HepG2 (cell line): ENCODE measurements at regions not wholly inside any gene's neighbourhood (a gene's known extent, or its start where the extent isn't known, plus 50 kb on each side); places are given as distances from the start of the nearest gene placed in this dataset.

Source experiments
- ATAC-seq: fragments of 200-7000 bp; cut with Tn5 transposase; 3 replicates; pipeline ENCODE4 v1.9.1; 2020; ENCODE audit warnings: mild to moderate bottlenecking, moderate library complexity
- BruUV-seq: library from RNA; stranded (reverse); fragments of 400-500 nt; replicated peaks from 2 replicates; lab custom pipeline; 2021; lab: Mats Ljungman, UMichigan
- CTCF ChIA-PET: fragments of 300-600 bp; formaldehyde crosslinking; extraction: SDS; loops from one replicate; lab custom pipeline; 2021; ENCODE audit warnings: low total read pairs, inconsistent platforms, low intra/inter-chr PET ratio; lab: Yijun Ruan, JAX
- POLR2A ChIA-PET: fragments of 350-600 bp; sonication (Branson Sonifier 250); formaldehyde crosslinking; loops from one replicate; lab custom pipeline; 2020; ENCODE audit warnings: antibody characterized with exemption, inconsistent platforms; lab: Yijun Ruan, JAX
- DNase-seq: peaks from one replicate; pipeline ENCODE4 v3.0.0-alpha.2; 2015; ENCODE audit warnings: low spot score
- FAIRE-seq: peaks from 3 replicates; lab custom pipeline; 2011; peaks lifted over from hg19 to GRCh38; lab: Jason Lieb, UNC
- H2AFZ ChIP-seq: one replicate; pipeline ENCODE4 v1.6.1; 2011; ENCODE audit warnings: low read length, inconsistent platforms
- H3K27ac ChIP-seq: fragments of 300-600 bp; 3 replicates; pipeline ENCODE4 v1.8.0; 2011; ENCODE audit warnings: mixed run types, mild to moderate bottlenecking, mixed read lengths, low read length, inconsistent platforms; ENCODE audit not compliant: insufficient read depth; ENCODE audit errors: extremely low read length
- H3K27me3 ChIP-seq, 2 experiments: fragments of 200-600 bp in 1 of 2; 2 replicates in 1 of 2; 3 replicates in 1 of 2; pipeline versions ENCODE4 v1.6.0 to v1.8.0; 2011; ENCODE audit warnings: low read length in 2 of 2, mild to moderate bottlenecking in 2 of 2, moderate library complexity in 2 of 2, inconsistent platforms in 1 of 2; ENCODE audit not compliant: insufficient read depth in 2 of 2, control insufficient read depth in 1 of 2
- H3K36me3 ChIP-seq, 2 experiments: fragments of 200-600 bp in 1 of 2; replicated peaks in 1 of 2; 2 replicates in 1 of 2; 3 replicates in 1 of 2; pipeline versions ENCODE4 v1.5.1 to v1.8.0; 2011; ENCODE audit warnings: low read length in 2 of 2, inconsistent platforms in 1 of 2; ENCODE audit not compliant: insufficient read depth in 2 of 2, control insufficient read depth in 1 of 2
- H3K4me1 ChIP-seq: 2 replicates; pipeline ENCODE4 v1.5.1; 2012; ENCODE audit warnings: low read length, inconsistent platforms; ENCODE audit not compliant: insufficient read depth
- H3K4me2 ChIP-seq: 2 replicates; pipeline ENCODE4 v1.6.0; 2011; ENCODE audit warnings: low read depth, low read length, inconsistent platforms
- H3K4me3 ChIP-seq, 3 experiments: fragments of 200-600 bp in 1 of 3; sonication (generic), shearing (Covaris generic) in 1 of 3; replicated peaks in 1 of 3; 2 replicates each; pipeline ENCODE4 v1.5.1; 2011 to 2016; ENCODE audit warnings: low read length in 3 of 3, inconsistent platforms in 2 of 3, low read depth in 2 of 3, mild to moderate bottlenecking in 2 of 3, control low read depth in 1 of 3, mixed read lengths in 1 of 3; ENCODE audit not compliant: insufficient read depth in 1 of 3
- H3K79me2 ChIP-seq: one replicate; pipeline ENCODE4 v1.6.1; 2011; ENCODE audit warnings: low read length, inconsistent platforms; ENCODE audit not compliant: insufficient read depth
- H3K9ac ChIP-seq: 2 replicates; pipeline ENCODE4 v1.6.0; 2011; ENCODE audit warnings: mild to moderate bottlenecking, low read depth, low read length, inconsistent platforms; ENCODE audit not compliant: insufficient read depth
- H3K9me3 ChIP-seq: 2 replicates; pipeline ENCODE4 v1.5.1; 2012; ENCODE audit warnings: mild to moderate bottlenecking, low read length
- H4K20me1 ChIP-seq: 2 replicates; pipeline ENCODE4 v1.6.0; 2011; ENCODE audit warnings: inconsistent platforms, mild to moderate bottlenecking, low read length, moderate library complexity; ENCODE audit not compliant: insufficient read depth
- ARNT2 ChIP-seq: sonication (generic); formaldehyde crosslinking; IDR thresholded peaks from 2 replicates; pipeline ENCODE4 v1.8.0; 2022; ENCODE audit warnings: mild to moderate bottlenecking, low read depth, missing genetic modification reagents, moderate library complexity
- ATF1 ChIP-seq: IDR thresholded peaks from 2 replicates; pipeline ENCODE4 v1.6.1; 2016; ENCODE audit warnings: mild to moderate bottlenecking, control low read depth
- BCL6 ChIP-seq: IDR thresholded peaks from 2 replicates; pipeline ENCODE4 v1.6.1; 2016; ENCODE audit warnings: missing genetic modification reagents, missing compliant biosample characterization
- HMG20A ChIP-seq: IDR thresholded peaks from 2 replicates; pipeline ENCODE4 v1.6.1; 2016; ENCODE audit warnings: borderline replicate concordance
- MIXL1 ChIP-seq: IDR thresholded peaks from 2 replicates; pipeline ENCODE4 v1.6.1; 2016
- PHF5A ChIP-seq: IDR thresholded peaks from one replicate; pipeline ENCODE4 v1.6.1; 2018; ENCODE audit warnings: low read depth, missing genetic modification reagents; ENCODE audit not compliant: unreplicated experiment
- SIN3A ChIP-seq: IDR thresholded peaks from 2 replicates; pipeline ENCODE4 v1.6.1; 2011; ENCODE audit warnings: low read depth, mild to moderate bottlenecking, control low read depth, low read length, borderline replicate concordance
- ZKSCAN1 ChIP-seq: fragments of 150-350 bp; IDR thresholded peaks from 2 replicates; pipeline ENCODE4 v1.6.1; 2014; ENCODE audit warnings: low read length
- ZNF143 ChIP-seq: sonication (generic); formaldehyde crosslinking; IDR thresholded peaks from 2 replicates; pipeline ENCODE4 v1.4.0; 2020; ENCODE audit warnings: missing genetic modification reagents
- ZNF30 ChIP-seq: sonication (generic); formaldehyde crosslinking; IDR thresholded peaks from 2 replicates; pipeline ENCODE4 v1.5.0; 2020; ENCODE audit warnings: mild to moderate bottlenecking, missing genetic modification reagents
- ZNF468 ChIP-seq: sonication (generic); formaldehyde crosslinking; IDR thresholded peaks from 2 replicates; pipeline ENCODE4 v1.8.0; 2022; ENCODE audit warnings: mild to moderate bottlenecking, moderate library complexity, missing genetic modification reagents
- ZSCAN25 ChIP-seq: sonication (generic); formaldehyde crosslinking; IDR thresholded peaks from 2 replicates; pipeline ENCODE4 v1.8.0; 2022; ENCODE audit warnings: mild to moderate bottlenecking, missing genetic modification reagents
- WGBS: methylation state at CpG from one replicate; pipeline ENCODE4 v1.1.6; 2017; ENCODE audit warnings: low lambda C conversion rate; 5-methylcytosine and 5-hydroxymethylcytosine counted together
- in situ Hi-C: cut with HindIII; loops from 2 replicates; pipeline ENCODE4 v1.10.0; 2017; ENCODE audit warnings: low pct_unique_long_range_greater_than_20kb; ENCODE audit not compliant: extremely low pct_ligation_motif_present
- intact Hi-C: fragments of 100-400 bp; cut with micrococcal nuclease; formaldehyde crosslinking; loops from one replicate; pipeline ENCODE4 v1.10.0; 2022; ENCODE audit not compliant: unreplicated experiment
- TF ChIP-seq, protein P1 (sequence below): sonication (generic); formaldehyde crosslinking; IDR thresholded peaks from 2 replicates; pipeline ENCODE4 v1.5.0; 2020; ENCODE audit warnings: missing genetic modification reagents, mild to moderate bottlenecking, borderline replicate concordance
- TF ChIP-seq, protein P2 (sequence below): sonication (generic); formaldehyde crosslinking; conservative IDR thresholded peaks from 2 replicates; pipeline ENCODE4 v1.4.0; 2020; ENCODE audit warnings: missing genetic modification reagents
- TF ChIP-seq, protein P3 (sequence below): fragments of 450-650 bp; IDR thresholded peaks from 2 replicates; pipeline ENCODE4 v1.6.1; 2016
- TF ChIP-seq, protein P4 (sequence below): sonication (generic); formaldehyde crosslinking; IDR thresholded peaks from 2 replicates; pipeline ENCODE4 v1.9.0; 2021; ENCODE audit warnings: missing genetic modification reagents, mild to moderate bottlenecking, borderline replicate concordance

DNA sequence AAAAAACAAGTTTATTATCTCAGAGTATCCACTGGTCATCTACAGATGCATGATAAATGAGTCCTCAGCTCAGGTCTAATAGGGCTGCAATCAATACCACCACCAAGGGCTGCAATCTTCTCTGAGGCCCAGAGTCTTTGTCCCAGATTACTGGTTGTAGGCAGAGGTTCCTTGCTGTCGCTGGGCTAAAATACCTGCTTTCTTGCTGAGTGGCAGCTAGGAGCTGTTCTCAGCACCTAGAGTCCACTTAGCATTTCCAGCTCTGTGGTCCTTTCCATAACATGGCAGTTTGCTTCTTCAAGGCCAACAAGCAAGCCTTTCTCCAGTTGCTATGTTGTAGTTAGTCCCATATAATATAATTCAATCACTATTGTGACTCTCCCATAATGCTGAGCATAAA lies 351.3 kb downstream of the SLITRK1 start:
- ATAC-seq: no peak
- no peak for TF ChIP-seq ZNF468 (CRISPR knock-in tag)
- TF ChIP-seq PHF5A: no peak
- H2AFZ ChIP-seq: no peak overlapping the region
- no peaks in the 10 kb centered on the region for H3K36me3 ChIP-seq
- peaks cover 19% of the 10 kb centered on the region for H3K9me3 ChIP-seq
- H4K20me1 ChIP-seq: no peaks in the 10 kb centered on the region
- in situ Hi-C loops (no loop called here), intact Hi-C loops (no loop called here)
- H3K79me2 ChIP-seq: no peaks in the 10 kb centered on the region
- no peaks in the 10 kb centered on the region for H3K27me3 ChIP-seq
- DNase-seq: no peak
- CTCF ChIA-PET: no interaction called here
- POLR2A ChIA-PET: no interaction called here
- no peak overlapping the region for H3K4me3 ChIP-seq
- no TSS peak for BruUV-seq
- no peak overlapping the region for H3K9ac ChIP-seq
- no CpG with 5 or more reads among the region's 1 CpG for WGBS
- FAIRE-seq: no peak
- no peak overlapping the region for H3K4me2 ChIP-seq
- no peak overlapping the region for H3K27ac ChIP-seq
- H3K4me1 ChIP-seq: no peaks in the 10 kb centered on the region

DNA sequence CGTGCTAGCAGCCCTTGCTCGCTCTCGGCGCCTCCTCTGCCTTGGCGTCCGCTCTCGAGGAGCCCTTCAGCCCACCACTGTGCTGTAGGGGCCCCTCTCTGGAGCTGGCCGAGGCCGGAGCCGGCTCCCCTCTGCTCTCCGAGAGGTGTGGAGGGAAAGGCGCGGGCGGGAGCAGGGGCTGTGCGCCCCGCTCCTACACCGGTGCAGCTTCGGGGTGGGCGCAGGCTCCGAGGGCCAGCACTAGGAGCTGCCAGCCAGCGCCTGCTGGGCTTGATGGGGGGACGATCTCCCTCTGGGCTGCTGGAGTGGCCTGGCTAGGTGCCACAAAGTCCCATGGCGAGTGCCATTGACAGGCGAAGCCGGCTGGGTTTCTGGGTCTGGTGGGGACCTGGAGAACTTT lies 365.5 kb downstream of the SLITRK1 start:
- in situ Hi-C loops: no loop called here
- POLR2A ChIA-PET: no interaction called here
- no peak for TF ChIP-seq MIXL1
- TF ChIP-seq ZKSCAN1: no peak
- no peak for TF ChIP-seq ZNF143 (CRISPR knock-in tag)
- TF ChIP-seq, protein P1, sequence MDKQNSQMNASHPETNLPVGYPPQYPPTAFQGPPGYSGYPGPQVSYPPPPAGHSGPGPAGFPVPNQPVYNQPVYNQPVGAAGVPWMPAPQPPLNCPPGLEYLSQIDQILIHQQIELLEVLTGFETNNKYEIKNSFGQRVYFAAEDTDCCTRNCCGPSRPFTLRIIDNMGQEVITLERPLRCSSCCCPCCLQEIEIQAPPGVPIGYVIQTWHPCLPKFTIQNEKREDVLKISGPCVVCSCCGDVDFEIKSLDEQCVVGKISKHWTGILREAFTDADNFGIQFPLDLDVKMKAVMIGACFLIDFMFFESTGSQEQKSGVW (CRISPR knock-in tag): no peak
- TF ChIP-seq, protein P2, sequence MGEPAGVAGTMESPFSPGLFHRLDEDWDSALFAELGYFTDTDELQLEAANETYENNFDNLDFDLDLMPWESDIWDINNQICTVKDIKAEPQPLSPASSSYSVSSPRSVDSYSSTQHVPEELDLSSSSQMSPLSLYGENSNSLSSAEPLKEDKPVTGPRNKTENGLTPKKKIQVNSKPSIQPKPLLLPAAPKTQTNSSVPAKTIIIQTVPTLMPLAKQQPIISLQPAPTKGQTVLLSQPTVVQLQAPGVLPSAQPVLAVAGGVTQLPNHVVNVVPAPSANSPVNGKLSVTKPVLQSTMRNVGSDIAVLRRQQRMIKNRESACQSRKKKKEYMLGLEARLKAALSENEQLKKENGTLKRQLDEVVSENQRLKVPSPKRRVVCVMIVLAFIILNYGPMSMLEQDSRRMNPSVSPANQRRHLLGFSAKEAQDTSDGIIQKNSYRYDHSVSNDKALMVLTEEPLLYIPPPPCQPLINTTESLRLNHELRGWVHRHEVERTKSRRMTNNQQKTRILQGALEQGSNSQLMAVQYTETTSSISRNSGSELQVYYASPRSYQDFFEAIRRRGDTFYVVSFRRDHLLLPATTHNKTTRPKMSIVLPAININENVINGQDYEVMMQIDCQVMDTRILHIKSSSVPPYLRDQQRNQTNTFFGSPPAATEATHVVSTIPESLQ: no peak
- no peak for TF ChIP-seq SIN3A
- TF ChIP-seq ATF1: no peak
- TF ChIP-seq ZSCAN25 (CRISPR knock-in tag): no peak
- TF ChIP-seq, protein P3, sequence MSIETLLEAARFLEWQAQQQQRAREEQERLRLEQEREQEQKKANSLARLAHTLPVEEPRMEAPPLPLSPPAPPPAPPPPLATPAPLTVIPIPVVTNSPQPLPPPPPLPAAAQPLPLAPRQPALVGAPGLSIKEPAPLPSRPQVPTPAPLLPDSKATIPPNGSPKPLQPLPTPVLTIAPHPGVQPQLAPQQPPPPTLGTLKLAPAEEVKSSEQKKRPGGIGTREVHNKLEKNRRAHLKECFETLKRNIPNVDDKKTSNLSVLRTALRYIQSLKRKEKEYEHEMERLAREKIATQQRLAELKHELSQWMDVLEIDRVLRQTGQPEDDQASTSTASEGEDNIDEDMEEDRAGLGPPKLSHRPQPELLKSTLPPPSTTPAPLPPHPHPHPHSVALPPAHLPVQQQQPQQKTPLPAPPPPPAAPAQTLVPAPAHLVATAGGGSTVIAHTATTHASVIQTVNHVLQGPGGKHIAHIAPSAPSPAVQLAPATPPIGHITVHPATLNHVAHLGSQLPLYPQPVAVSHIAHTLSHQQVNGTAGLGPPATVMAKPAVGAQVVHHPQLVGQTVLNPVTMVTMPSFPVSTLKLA: no peak
- no peak for TF ChIP-seq ARNT2 (CRISPR knock-in tag)
- TF ChIP-seq HMG20A: no peak
- TF ChIP-seq BCL6 (CRISPR knock-in tag): no peak
- TF ChIP-seq ZNF30 (CRISPR knock-in tag): no peak
- TF ChIP-seq, protein P4, sequence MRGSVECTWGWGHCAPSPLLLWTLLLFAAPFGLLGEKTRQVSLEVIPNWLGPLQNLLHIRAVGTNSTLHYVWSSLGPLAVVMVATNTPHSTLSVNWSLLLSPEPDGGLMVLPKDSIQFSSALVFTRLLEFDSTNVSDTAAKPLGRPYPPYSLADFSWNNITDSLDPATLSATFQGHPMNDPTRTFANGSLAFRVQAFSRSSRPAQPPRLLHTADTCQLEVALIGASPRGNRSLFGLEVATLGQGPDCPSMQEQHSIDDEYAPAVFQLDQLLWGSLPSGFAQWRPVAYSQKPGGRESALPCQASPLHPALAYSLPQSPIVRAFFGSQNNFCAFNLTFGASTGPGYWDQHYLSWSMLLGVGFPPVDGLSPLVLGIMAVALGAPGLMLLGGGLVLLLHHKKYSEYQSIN: no peak

More for the DNA sequence above, 365.5 kb downstream of the SLITRK1 start:
- FAIRE-seq (no peak), DNase-seq (no peak), ATAC-seq (no peak)
- Histone ChIP-seq H3K4me2 (no peak overlapping the region), H3K9me3 (no peaks in the 10 kb centered on the region), H3K27me3 (no peaks in the 10 kb centered on the region; a peak in 1 of 5 replicates), H4K20me1 (no peaks in the 10 kb centered on the region), H3K36me3 (no peaks in the 10 kb centered on the region), H3K27ac (no peak overlapping the region), H3K9ac (no peak overlapping the region), H3K4me3 (no peak overlapping the region), H2AFZ (no peak overlapping the region), H3K4me1 (no peaks in the 10 kb centered on the region), H3K79me2 (no peaks in the 10 kb centered on the region)
- WGBS: 51% methylated on average over 21 of the region's 25 CpGs
- intact Hi-C loops: loop anchor here (5.0 kb wide), 1 partner anchor 1011 kb away; no protein-coding TSS in a partner anchor
- CTCF ChIA-PET: no interaction called here
- BruUV-seq: no TSS peak
